Activated CD4-positive, CD25-positive, alpha-beta regulatory T cell treated with anti-CD3 and anti-CD28 coated beads, Interleukin-2, amount 50 U/mL, for 72 hours (primary cell): ENCODE measurements at regions not wholly inside any gene's neighbourhood (a gene's known extent, or its start where the extent isn't known, plus 50 kb on each side); places are given as distances from the start of the nearest gene placed in this dataset.
"Not testable (repeated sequence)": the region's sequence is repeated elsewhere in the genome, so short reads cannot be mapped to it uniquely, and the experiment has no call there.

Source experiments
- DNase-seq: peaks from one replicate; pipeline ENCODE4 v3.0.0; 2021

DNA sequence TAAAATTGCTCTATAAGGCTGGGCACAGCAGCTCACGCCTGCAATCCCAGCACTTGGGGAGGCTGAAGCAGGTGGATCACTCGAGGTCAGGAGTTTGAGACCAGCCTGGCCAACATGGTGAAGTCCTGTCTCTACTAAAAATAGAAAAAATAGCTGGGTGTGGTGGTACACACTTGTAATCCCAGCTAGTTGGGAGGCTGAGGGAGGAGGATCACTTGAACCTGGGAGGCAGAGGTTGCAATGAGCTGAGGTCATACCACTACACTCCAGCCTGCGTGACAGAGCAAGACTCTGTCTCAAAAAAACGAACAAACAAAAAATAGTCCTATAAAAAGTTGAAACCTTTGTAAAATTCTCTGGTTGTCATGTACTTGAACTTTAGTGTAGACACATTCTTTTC, 93.0 kb upstream of the KIF26B start:
- not testable (repeated sequence) for DNase-seq

DNA sequence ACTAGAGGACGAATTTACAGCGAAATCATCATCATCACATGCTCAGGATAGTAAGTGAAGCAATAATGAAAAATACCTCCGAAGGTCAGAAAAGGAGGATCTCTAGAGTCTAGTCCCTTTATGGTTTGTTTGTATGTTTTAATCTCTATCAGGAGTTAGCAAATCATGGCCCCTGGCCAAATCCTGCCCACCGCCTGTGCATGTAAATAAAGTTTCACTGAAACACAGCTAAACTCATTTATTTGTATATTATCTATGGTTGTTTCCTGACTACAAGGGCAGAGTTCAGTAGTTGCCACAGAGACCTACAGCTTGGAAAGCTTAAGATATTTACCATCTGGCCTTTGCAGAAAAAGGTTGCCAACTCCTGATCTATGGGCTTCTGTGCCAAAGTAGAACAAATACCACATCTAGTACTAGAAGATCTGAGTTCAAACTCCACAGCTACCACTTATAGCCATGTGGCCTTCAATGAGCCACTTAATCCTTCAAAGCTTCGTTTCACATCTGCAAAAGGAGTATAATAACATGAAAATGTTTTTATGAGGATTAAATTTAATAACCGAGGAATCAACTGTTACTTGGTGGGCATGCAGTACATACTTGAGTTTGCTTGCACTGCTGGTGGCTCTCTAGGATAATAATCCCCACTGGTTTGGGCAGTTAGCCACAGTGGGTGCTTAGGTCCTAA, 94.0 kb upstream of the KIF26B start:
- DNase-seq, result no peak

DNA sequence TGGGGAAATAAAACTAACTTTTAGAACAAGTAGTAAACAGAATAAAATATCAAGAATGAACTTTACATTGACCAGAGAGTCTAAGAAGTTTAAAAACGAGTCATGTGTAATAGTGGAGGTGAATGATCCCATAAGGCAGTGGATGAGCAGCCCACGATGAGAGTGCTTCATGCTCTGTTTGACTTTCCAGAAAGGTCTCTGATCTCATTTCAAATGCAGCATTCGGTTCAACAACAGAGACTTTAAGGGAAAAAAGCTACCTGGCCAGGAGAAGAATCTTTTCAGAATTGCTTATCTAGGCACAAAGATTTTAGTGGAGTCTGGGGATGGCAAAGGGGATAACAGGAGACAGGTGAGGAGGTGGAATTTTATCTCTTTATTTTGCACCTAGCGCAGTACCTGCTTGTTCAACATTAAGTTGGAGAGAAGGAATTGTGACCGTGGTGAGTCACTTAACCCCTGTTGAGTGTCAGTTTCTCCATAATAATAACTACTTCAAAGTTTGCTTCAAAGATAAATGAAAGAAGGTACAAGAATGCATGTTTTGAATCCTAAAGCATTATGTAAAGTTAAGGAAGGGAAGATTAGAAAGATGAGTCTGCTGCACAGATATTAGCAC, 94.9 kb upstream of the KIF26B start:
- DNase-seq, result no peak

DNA sequence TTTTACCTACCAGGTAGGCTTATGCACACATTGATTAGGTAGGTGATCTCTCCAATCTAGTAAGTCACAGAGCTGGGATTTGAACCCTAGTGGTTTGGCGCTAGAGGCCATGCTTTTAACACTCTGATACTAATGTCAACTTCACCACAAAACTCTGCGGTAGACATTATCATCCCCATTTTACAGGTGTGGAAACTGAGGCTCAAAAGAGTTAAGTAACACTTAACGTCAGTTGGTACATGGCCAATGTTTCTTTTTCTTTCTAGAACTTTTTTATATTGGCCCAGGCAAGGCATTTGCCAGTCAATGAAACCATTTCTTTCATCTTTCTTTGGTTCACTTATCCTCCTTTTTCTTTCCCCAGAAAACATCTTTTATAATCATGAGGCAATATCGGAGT, 95.9 kb upstream of the KIF26B start:
- DNase-seq, result no peak

- DNase-seq, result no peak
Measured at GRCh38 chr1:245058436-245058835, 96.3 kb upstream of the KIF26B start.

DNA sequence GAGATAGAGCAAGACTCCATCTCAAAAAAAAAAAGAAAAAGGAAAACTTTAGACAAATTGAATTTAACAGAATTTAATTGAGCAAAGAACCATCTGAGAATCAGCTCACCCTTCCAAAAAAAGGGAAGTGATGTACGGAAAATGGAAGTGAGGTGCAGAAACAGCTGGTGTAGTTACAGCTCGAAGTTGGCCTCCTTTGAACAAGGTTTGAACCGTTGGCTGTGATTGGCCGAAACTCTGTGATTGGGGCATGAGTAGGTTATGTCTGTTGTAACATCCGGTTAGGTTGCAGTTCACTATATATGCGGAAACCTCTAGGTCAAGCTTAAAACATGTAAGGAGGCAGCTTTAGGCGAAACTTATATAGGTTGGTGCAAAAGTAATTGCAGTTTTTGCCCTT, 97.9 kb upstream of the KIF26B start:
- no peak for DNase-seq

GRCh38 chr1:245056296-245056695, 98.5 kb upstream of the KIF26B start:
- DNase-seq, result not testable (repeated sequence)

GRCh38 chr1:245055752-245056151, 99.0 kb upstream of the KIF26B start:
- no peak for DNase-seq

- no peak for DNase-seq
Measured at GRCh38 chr1:245054507-245055270, 100.1 kb upstream of the KIF26B start.

GRCh38 chr1:245054105-245054504, 100.7 kb upstream of the KIF26B start:
- no peak for DNase-seq

DNA sequence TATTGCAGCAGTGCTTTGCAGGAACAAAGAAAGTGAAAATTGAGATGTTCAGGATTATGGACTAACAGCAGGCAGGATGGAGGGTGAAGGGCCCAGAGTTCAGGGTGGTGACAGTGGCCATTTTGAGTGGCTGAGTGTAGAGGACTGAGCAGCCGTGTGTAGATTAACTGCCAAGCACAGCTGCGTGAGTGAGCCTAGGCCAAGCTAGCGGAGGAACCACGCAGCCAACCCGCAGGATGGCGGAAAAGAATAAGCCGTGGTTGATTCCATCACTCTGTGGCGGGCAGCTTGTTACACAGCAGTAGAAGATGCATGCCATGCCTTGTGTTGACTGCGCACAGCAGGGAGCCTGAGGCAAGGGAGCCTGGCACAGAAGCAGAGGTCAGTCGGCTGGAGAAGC, 102.5 kb upstream of the KIF26B start:
- DNase-seq, result no peak

DNA sequence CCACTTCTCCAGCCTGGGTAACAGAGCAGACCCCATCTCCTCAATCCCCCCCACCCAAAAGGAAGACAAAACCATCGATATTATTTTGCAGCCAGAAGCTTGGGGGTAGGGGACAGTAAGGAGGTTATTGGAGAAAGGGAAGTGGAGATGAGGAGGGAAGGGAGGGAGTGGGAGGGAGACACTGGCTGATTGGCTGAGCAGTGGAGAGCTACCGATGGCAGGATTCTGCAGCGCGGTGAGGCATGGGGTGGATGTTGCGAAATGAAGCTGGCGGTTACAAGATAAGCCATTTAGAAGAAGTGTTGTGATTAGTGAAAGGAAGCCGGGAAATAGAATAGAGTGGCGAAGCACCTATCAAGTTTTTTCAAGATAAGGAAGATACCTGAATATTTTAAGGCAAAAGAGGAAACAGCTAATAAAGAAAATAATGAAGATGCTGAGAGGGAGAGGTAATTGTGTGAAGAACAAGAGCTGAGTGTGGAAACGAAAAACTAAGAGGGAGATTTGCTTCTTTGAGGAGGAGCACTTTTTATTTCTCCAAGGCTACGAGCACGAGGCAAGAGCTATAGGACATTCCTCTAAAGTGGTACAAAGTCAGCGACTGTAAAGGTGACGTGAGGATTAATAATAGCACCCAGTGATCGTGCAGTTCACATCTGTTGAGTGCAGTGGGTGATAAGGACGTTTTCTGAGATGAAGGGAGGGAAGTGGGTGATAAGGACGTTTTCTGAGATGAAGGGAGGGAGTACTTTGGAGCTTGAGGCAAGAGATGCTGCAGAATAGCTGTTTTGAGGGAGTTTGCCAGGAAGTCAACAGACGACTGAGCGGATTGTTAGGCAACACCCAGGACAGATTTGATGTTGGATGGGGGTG, 103.2 kb upstream of the KIF26B start:
- no peak for DNase-seq

DNA sequence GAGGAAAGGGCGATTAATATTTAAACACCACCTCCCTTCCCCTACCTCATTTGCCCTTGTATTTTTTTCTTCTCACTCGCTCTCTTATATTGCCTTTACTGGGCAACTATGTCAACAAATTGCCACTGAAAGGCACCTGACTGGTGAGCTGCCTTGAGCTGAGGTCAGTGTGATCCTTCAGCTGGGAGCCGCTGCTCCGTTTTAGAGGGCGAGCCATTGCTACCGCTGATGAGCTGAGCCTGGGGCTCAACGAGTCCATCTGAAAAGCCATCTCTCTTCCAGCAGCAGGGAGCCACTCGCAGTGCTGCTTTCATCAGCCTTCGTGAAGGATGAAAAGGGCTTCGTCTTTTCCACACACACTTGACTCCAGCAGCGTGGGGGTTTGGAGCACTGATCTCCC, 108.0 kb upstream of the KIF26B start:
- DNase-seq, result no peak

- no peak for DNase-seq
Measured at GRCh38 chr1:245046315-245046714, 108.5 kb upstream of the KIF26B start.

GRCh38 chr1:245045087-245045881, 109.5 kb upstream of the KIF26B start:
- DNase-seq, result no peak

- no peak for DNase-seq
Measured at GRCh38 chr1:245043611-245043940, 111.2 kb upstream of the KIF26B start.

- DNase-seq, result no peak
Measured at GRCh38 chr1:245041058-245041698, 113.6 kb upstream of the KIF26B start.

- no peak for DNase-seq
Measured at GRCh38 chr1:245039196-245039595, 115.6 kb upstream of the KIF26B start.

DNA sequence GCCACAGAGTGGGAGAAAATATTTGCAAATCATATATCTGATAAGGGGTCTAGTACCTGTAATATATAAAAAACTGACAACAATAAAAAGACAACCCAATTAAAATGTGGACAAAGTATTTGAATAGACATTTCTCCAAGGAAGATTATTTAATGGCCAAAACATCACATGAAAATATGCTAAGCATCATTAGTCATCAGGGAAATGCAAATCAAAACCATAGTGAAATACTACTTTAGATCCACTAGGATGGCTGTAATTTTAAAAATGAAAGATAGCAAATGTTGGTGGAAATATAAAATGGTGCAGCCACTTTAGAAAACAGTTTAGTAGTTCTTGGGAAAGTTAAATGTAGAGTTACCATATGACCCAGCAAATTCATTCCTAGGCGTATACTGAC, 118.7 kb upstream of the KIF26B start:
- no peak for DNase-seq

DNA sequence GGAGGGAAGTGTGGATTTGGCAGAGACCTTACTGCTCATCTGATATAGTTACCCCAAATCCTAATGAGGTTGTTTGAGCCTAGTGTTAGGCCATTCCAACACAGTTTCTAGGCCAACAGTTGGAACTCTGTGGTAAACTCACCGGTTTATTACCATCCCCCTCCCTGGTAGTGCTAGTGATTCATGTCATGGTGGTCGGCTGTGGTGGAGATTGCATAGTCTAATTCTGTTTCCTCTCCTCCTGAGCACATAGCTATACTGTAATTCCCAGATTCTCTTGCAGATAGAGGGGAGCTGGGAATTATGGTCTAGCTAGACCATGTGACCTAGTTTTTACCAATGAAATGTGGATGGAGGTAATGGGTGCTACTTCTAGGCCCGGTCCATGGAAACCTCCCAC, 123.7 kb upstream of the KIF26B start:
- DNase-seq, result no peak

DNA sequence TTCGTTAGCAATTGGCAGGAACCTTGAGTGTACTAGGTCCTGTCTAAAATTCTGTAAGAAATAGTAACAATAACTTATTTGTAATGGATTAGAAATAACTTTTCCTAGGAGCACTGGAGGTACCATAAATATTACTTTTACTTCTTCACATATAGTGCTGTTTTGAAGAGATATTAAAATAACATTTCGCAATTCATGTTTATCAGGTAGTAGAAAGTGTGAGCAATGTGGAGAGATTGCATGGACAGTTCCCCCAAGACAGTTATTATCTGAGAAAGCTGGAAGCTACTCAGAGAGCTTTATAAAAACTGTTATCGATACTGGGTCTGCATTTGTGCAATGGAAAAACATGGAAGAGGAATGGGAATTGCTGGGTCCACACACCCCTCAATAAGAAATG, 128.5 kb upstream of the KIF26B start:
- no peak for DNase-seq

- DNase-seq, result no peak
Measured at GRCh38 chr1:245025525-245025924, 129.3 kb upstream of the KIF26B start.
